ENCODE measurements at regions not wholly inside any gene's neighbourhood (a gene's known extent, or its start where the extent isn't known, plus 50 kb on each side); places are given as distances from the start of the nearest gene placed in this dataset.

- H3K27me3 Mint-ChIP-seq (ENCODE audit: insufficient read depth, unreplicated experiment): peaks cover 2% of the 10 kb centered on the region
- POLR2A ChIA-PET: no interaction called here
- Histone ChIP-seq H3K36me3 (ENCODE audit: control insufficient read depth, insufficient read depth, low read length) (no peaks in the 10 kb centered on the region), H3K27me3 (replicated peaks; ENCODE audit: control insufficient read depth, insufficient read depth, low read length) (no peaks in the 10 kb centered on the region; the same call in 1 of the 2 replicates), H3K9me3 (no peaks in the 10 kb centered on the region), H3K4me1 (no peaks in the 10 kb centered on the region), H3K4me3 (ENCODE audit: low read depth, low read length) (no peak overlapping the region)
- intact Hi-C loops (cut with micrococcal nuclease; ENCODE audit: unreplicated experiment): no loop called here
- peak in 1 of 2 experiments; percentile 1 for DNase-seq
- H3K9me3 Mint-ChIP-seq (ENCODE audit: unreplicated experiment): no peaks in the 10 kb centered on the region
- no TSS peak for BruUV-seq (replicated peaks)
- no peak overlapping the region for H3K27ac Mint-ChIP-seq (ENCODE audit: unreplicated experiment)
- CTCF ChIA-PET: no interaction called here
- no peak overlapping the region for H3K4me3 Mint-ChIP-seq (ENCODE audit: unreplicated experiment)
- H3K4me1 Mint-ChIP-seq (ENCODE audit: low read depth, unreplicated experiment): no peaks in the 10 kb centered on the region
- TF ChIP-seq CTCF (IDR thresholded peaks at IDR 0.05; ENCODE audit: insufficient read depth in 1 of 2, low read depth in 1 of 2, low read length in 1 of 2, severe bottlenecking in 1 of 2, unreplicated experiment in 1 of 2): no peak
- H3K36me3 Mint-ChIP-seq (ENCODE audit: insufficient read depth, unreplicated experiment): peaks cover 4% of the 10 kb centered on the region
These were observed 249.9 kb downstream of the SH3BP4 start for GRCh38 chr2:235201756-235202155.

GRCh38 chr2:235204948-235205347, 253.1 kb downstream of the SH3BP4 start:
- H3K4me1 ChIP-seq: no peaks in the 10 kb centered on the region
- H3K4me1 Mint-ChIP-seq (ENCODE audit: low read depth, unreplicated experiment): no peaks in the 10 kb centered on the region
- no peak overlapping the region for H3K4me3 Mint-ChIP-seq (ENCODE audit: unreplicated experiment)
- H3K27me3 Mint-ChIP-seq (ENCODE audit: insufficient read depth, unreplicated experiment): peaks cover 2% of the 10 kb centered on the region
- H3K27ac Mint-ChIP-seq (ENCODE audit: unreplicated experiment): no peak overlapping the region
- ChIA-PET POLR2A (no interaction called here), CTCF (no interaction called here)
- intact Hi-C loops (cut with micrococcal nuclease; ENCODE audit: unreplicated experiment): no loop called here
- no peak for TF ChIP-seq CTCF (IDR thresholded peaks at IDR 0.05; ENCODE audit: insufficient read depth in 1 of 2, low read depth in 1 of 2, low read length in 1 of 2, severe bottlenecking in 1 of 2, unreplicated experiment in 1 of 2)
- H3K4me3 ChIP-seq (ENCODE audit: low read depth, low read length): no peak overlapping the region
- peaks cover 4% of the 10 kb centered on the region for H3K36me3 Mint-ChIP-seq (ENCODE audit: insufficient read depth, unreplicated experiment)
- no peak for DNase-seq
- H3K27me3 ChIP-seq (replicated peaks; ENCODE audit: control insufficient read depth, insufficient read depth, low read length): no peaks in the 10 kb centered on the region; the same call in 1 of the 2 replicates
- no TSS peak for BruUV-seq (replicated peaks)
- H3K9me3 ChIP-seq: no peaks in the 10 kb centered on the region
- H3K9me3 Mint-ChIP-seq (ENCODE audit: unreplicated experiment): no peaks in the 10 kb centered on the region
- H3K36me3 ChIP-seq (ENCODE audit: control insufficient read depth, insufficient read depth, low read length): no peaks in the 10 kb centered on the region

- Histone ChIP-seq H3K36me3 (ENCODE audit: control insufficient read depth, insufficient read depth, low read length) (no peaks in the 10 kb centered on the region), H3K9me3 (no peaks in the 10 kb centered on the region), H3K27me3 (replicated peaks; ENCODE audit: control insufficient read depth, insufficient read depth, low read length) (no peaks in the 10 kb centered on the region; the same call in 1 of the 2 replicates), H3K4me3 (ENCODE audit: low read depth, low read length) (no peak overlapping the region), H3K4me1 (no peaks in the 10 kb centered on the region)
- no peaks in the 10 kb centered on the region for H3K4me1 Mint-ChIP-seq (ENCODE audit: low read depth, unreplicated experiment)
- no peak for DNase-seq
- intact Hi-C loops (cut with micrococcal nuclease; ENCODE audit: unreplicated experiment): no loop called here
- H3K27ac Mint-ChIP-seq (ENCODE audit: unreplicated experiment): no peak overlapping the region
- H3K36me3 Mint-ChIP-seq (ENCODE audit: insufficient read depth, unreplicated experiment): peaks cover 3% of the 10 kb centered on the region
- no peak overlapping the region for H3K4me3 Mint-ChIP-seq (ENCODE audit: unreplicated experiment)
- BruUV-seq (replicated peaks): no TSS peak
- no peaks in the 10 kb centered on the region for H3K9me3 Mint-ChIP-seq (ENCODE audit: unreplicated experiment)
- CTCF ChIA-PET: no interaction called here
- H3K27me3 Mint-ChIP-seq (ENCODE audit: insufficient read depth, unreplicated experiment): peaks cover 2% of the 10 kb centered on the region
- POLR2A ChIA-PET: no interaction called here
- no peak for TF ChIP-seq CTCF (IDR thresholded peaks at IDR 0.05; ENCODE audit: insufficient read depth in 1 of 2, low read depth in 1 of 2, low read length in 1 of 2, severe bottlenecking in 1 of 2, unreplicated experiment in 1 of 2)
These were observed 254.6 kb downstream of the SH3BP4 start for GRCh38 chr2:235206399-235206798.
